ENCODE measurements at regions not wholly inside any gene's neighbourhood (a gene's known extent, or its start where the extent isn't known, plus 50 kb on each side); places are given as distances from the start of the nearest gene placed in this dataset.

- no peak for TF ChIP-seq ELF4 (IDR thresholded peaks at IDR 0.05)
- no peak for TF ChIP-seq CTBP1 (IDR thresholded peaks at IDR 0.05; ENCODE audit: borderline replicate concordance)
- no peak for TF ChIP-seq SP1 (IDR thresholded peaks at IDR 0.05)
- TF ChIP-seq FOXM1 (IDR thresholded peaks at IDR 0.05; ENCODE audit: borderline replicate concordance): no peak
- no peak for TF ChIP-seq BHLHE40 (IDR thresholded peaks at IDR 0.05; ENCODE audit: borderline replicate concordance)
- no peak for TF ChIP-seq NFRKB (IDR thresholded peaks at IDR 0.05)
- TF ChIP-seq FOXK2 (IDR thresholded peaks at IDR 0.05): no peak
These were observed 73.8 kb downstream of the SPRING1 start for GRCh38 chr12:116664085-116664484.

Data from HEK293T (cell line).